Heart left ventricle (tissue), 16 donors: ENCODE measurements at regions not wholly inside any gene's neighbourhood (a gene's known extent, or its start where the extent isn't known, plus 50 kb on each side); places are given as distances from the start of the nearest gene placed in this dataset.

Experiments used
- ATAC-seq, 4 donors: fragments of 200-7000 bp; cut with Tn5 transposase; one replicate each; pipeline ENCODE4 v1.9.1; 2020 to 2022; ENCODE audit warnings: moderate library complexity in 4 of 4, mild to moderate bottlenecking in 3 of 4, moderate number of reproducible peaks in 1 of 4
- DNase-seq, 5 donors: peaks; one replicate each; pipeline ENCODE4 v3.0.0-alpha.2; 2020
- H3K27ac ChIP-seq, 12 donors: fragments of 200-600 bp; sonication (generic) in 4 of 12; one replicate each; pipeline versions ENCODE4 v1.5.0 to v1.8.0; 2016 to 2022; ENCODE audit warnings: mild to moderate bottlenecking in 2 of 12
- H3K27me3 ChIP-seq, 9 donors: fragments of 200-600 bp; sonication (generic) in 2 of 9; one replicate each; pipeline versions ENCODE4 v1.5.1 to v1.8.0; 2016 to 2022; ENCODE audit warnings: mild to moderate bottlenecking in 3 of 9
- H3K36me3 ChIP-seq, 9 donors: fragments of 200-600 bp; sonication (generic) in 2 of 9; one replicate each; pipeline versions ENCODE4 v1.5.0 to v1.8.0; 2018 to 2022; ENCODE audit warnings: mild to moderate bottlenecking in 2 of 9
- H3K4me1 ChIP-seq, 12 donors: fragments of 200-600 bp; sonication (generic) in 4 of 12; one replicate each; pipeline versions ENCODE4 v1.5.0 to v1.8.0; 2016 to 2022; ENCODE audit warnings: mild to moderate bottlenecking in 3 of 12
- H3K4me3 ChIP-seq, 12 donors: fragments of 200-600 bp; sonication (generic) in 4 of 12; one replicate each; pipeline versions ENCODE4 v1.5.0 to v1.8.0; 2017 to 2022; ENCODE audit warnings: mild to moderate bottlenecking in 9 of 12, moderate library complexity in 4 of 12
- H3K9me3 ChIP-seq, 12 donors: fragments of 200-600 bp; sonication (generic) in 4 of 12; one replicate each; pipeline versions ENCODE4 v1.5.0 to v1.8.0; 2016 to 2022; ENCODE audit warnings: mild to moderate bottlenecking in 1 of 12
- POLR2A ChIP-seq, 2 donors: fragments of 450-650 bp; IDR thresholded peaks; one replicate each; pipeline ENCODE4 v1.6.1; 2017; ENCODE audit warnings: antibody characterized with exemption in 2 of 2, mild to moderate bottlenecking in 2 of 2, moderate library complexity in 2 of 2
- WGBS, 4 donors: extraction: QIAGEN DNeasy Blood & Tissue Kit in 2 of 4; methylation state at CpG; one replicate each; pipeline versions ENCODE4 v1.1.5 to v1.1.7; 2013 to 2018; 5-methylcytosine and 5-hydroxymethylcytosine counted together
- intact Hi-C, 10 donors: fragments of 100-400 bp; cut with DNase I; formaldehyde crosslinking; loops; one replicate each; pipeline versions ENCODE4 v1.11.1 to v1.14.2; 2022
- TF ChIP-seq, protein P1 (sequence below), 12 donors: fragments of 200-600 bp; sonication (generic) in 4 of 12; IDR thresholded peaks; one replicate each; pipeline versions ENCODE4 v1.5.0 to v1.8.0; 2018 to 2022; ENCODE audit warnings: antibody characterized with exemption in 12 of 12, mild to moderate bottlenecking in 5 of 12
- donor health status: ischemic (EF 13 %, LVEDD 7.1; RV severe dilation, severe dysfunction).
- donor health status: healthy with polysubstance abuse.
- donor health status: DM: no; HTN: yes; CAD: no.
- donor health status: DM: no; HTN: no; CAD: no.
- donor health status: ischemic (EF 25% LVEDD 6.9; RV normal size, moderate dysfunction).
- donor health status: ischemic (EF 25% LVEDD 5.7; RV mildly dilated, moderate dysfunction).
- donor health status: healthy.
- donor health status: DM: yes; HTN: yes; CAD: no.
- donor health status: ischemic (EF 35%, LVEDD 5.7; RV mildly dilated, moderate dysfunction).
- donor health status: nonischemic (EF 11% LVEDD 7.7; RV severe dilation, severe dysfunction).
- donor health status: DM: yes; HTN: yes; CAD: no.
- donor health status: PGD.
- donor health status: ischemic (EF 29% LVEDD 5.4; RV normal size, mild dysfunction).
- donor health status: nonischemic (EF 23%, LVEDD 6.1; RV moderate dilation, normal function).

DNA sequence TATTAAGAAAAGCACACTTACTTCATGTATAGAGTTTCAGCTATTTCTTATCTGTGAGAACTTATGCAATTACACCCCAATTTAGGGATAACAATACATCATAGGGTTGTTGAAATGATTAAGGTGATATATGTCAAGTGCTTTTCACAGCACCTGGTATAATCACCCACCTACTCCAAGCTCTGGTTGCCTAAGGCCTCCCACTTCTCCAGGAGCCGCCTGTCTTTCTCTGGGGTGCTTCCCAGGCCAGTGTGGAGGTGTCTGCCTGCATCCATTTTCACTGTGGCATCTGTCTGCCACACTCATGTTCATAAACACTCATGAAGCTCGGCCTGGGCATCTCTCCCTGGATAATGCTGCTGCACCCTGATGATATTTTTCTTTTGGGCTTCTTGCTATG is 250.3 kb downstream of the STK31 start:
- H3K27me3 ChIP-seq, result no peaks in the 10 kb centered on the region
- DNase-seq, result no peak
- H3K27ac ChIP-seq, result no peak overlapping the region
- no peaks in the 10 kb centered on the region for H3K36me3 ChIP-seq
- TF ChIP-seq, protein P1, sequence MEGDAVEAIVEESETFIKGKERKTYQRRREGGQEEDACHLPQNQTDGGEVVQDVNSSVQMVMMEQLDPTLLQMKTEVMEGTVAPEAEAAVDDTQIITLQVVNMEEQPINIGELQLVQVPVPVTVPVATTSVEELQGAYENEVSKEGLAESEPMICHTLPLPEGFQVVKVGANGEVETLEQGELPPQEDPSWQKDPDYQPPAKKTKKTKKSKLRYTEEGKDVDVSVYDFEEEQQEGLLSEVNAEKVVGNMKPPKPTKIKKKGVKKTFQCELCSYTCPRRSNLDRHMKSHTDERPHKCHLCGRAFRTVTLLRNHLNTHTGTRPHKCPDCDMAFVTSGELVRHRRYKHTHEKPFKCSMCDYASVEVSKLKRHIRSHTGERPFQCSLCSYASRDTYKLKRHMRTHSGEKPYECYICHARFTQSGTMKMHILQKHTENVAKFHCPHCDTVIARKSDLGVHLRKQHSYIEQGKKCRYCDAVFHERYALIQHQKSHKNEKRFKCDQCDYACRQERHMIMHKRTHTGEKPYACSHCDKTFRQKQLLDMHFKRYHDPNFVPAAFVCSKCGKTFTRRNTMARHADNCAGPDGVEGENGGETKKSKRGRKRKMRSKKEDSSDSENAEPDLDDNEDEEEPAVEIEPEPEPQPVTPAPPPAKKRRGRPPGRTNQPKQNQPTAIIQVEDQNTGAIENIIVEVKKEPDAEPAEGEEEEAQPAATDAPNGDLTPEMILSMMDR (IDR thresholded peaks at IDR 0.05), result no peak
- no peak for TF ChIP-seq POLR2A (IDR thresholded peaks at IDR 0.05)
- 50 to 61% (median 56%) methylated on average over 2 of the region's 2 CpGs for WGBS, 4 donors
- intact Hi-C loops, result no loop called here
- no peak for ATAC-seq
- no peaks in the 10 kb centered on the region for H3K4me1 ChIP-seq
- peaks cover 0 to 3% (median 0%) of the 10 kb centered on the region in 12 donors for H3K9me3 ChIP-seq
- no peak overlapping the region for H3K4me3 ChIP-seq

DNA sequence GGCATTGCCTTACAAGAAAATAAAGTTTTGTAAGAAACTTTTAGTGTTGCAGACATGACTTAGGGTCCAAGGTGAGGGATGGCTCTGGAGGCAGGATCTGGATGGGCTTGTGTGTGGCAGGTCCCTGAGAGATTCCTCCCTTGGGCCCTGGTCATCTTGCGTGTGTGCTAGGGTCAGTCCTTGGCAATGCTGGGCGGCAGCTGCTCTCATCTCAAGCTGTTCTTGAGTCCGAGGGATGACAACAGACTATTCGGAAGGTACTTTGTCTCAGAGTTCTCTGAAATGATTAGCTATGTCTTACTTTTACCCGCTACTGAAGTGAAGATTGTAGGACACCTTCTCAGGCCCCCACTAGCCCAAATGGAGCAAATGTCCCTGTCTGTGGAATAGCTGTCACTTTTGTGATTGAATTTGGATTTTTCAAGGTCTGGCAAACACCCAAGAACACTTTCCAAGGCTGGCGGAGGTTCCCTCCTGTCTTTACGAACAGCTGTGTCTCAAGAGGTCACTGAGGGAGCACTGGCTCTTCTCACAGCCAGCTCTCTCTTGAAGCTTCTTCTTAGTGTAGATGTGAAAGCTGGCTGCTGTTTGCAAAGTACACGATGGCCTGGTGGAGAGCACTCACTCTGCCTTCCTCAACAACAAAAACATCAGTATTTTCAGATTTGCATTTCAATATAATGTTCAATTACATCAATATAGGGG is 253.6 kb downstream of the STK31 start:
- no peak overlapping the region for H3K27ac ChIP-seq
- intact Hi-C loops, result no loop called here
- WGBS, 4 donors, result 56 to 66% (median 61%) methylated on average over 8 of the region's 8 CpGs
- H3K4me3 ChIP-seq, result no peak overlapping the region
- DNase-seq (no peak), ATAC-seq (no peak)
- no peaks in the 10 kb centered on the region for H3K4me1 ChIP-seq
- H3K27me3 ChIP-seq, result no peaks in the 10 kb centered on the region
- H3K36me3 ChIP-seq, result no peaks in the 10 kb centered on the region
- no peak for TF ChIP-seq POLR2A (IDR thresholded peaks at IDR 0.05)
- TF ChIP-seq, protein P1 (IDR thresholded peaks at IDR 0.05), result no peak
- H3K9me3 ChIP-seq, result no peaks in the 10 kb centered on the region

DNA sequence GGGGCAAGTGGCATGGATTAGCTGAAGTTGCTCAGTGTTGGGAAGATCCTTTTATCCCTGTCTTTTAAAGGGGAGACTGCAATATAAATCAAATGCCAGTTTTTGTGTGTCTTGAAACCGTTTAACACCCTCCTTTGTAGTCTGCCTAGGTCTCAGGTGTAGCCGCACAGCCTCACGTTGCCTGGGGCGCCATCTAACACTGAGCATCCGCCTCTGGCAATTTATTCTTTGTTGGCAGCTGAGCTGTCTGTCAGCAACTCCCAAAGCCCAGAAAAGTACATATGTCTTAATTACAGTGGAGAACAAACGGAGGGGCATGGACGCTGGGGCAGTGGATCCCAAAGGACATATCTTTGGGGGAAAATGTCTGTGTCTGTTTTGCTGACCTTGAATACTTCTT is 254.7 kb downstream of the STK31 start:
- no peak overlapping the region for H3K27ac ChIP-seq
- no peak for ATAC-seq
- no peak for DNase-seq
- H3K4me3 ChIP-seq, result no peak overlapping the region
- no peaks in the 10 kb centered on the region for H3K4me1 ChIP-seq
- intact Hi-C loops, result no loop called here
- H3K36me3 ChIP-seq, result no peaks in the 10 kb centered on the region
- no peaks in the 10 kb centered on the region for H3K9me3 ChIP-seq
- no peaks in the 10 kb centered on the region for H3K27me3 ChIP-seq
- WGBS, 4 donors, result 77 to 86% (median 82%) methylated on average over 7 of the region's 7 CpGs
- TF ChIP-seq, protein P1 (IDR thresholded peaks at IDR 0.05), result no peak
- TF ChIP-seq POLR2A (IDR thresholded peaks at IDR 0.05), result no peak

DNA sequence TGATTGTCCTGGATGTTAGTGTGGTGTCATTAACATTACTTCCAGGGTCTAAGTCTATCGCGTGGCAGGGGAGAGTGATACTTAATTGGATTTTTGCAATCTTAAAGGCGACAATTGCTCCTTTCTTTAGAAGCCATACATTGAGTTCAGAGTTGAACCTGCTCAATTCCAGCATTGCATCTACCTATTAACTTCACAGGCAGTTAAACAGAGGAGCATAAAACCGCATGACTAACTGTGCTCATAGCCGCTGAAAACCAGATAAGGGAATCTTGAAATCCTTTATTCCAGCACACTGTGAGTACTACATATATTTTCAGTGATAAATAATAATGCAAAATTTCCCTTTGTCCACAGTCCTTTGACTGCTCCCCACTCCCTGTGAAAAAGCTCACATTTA is 255.3 kb downstream of the STK31 start:
- H3K9me3 ChIP-seq, result no peaks in the 10 kb centered on the region
- no peak overlapping the region for H3K27ac ChIP-seq
- DNase-seq, result no peak
- intact Hi-C loops, result no loop called here
- H3K4me3 ChIP-seq, result no peak overlapping the region
- H3K4me1 ChIP-seq, result no peaks in the 10 kb centered on the region
- no peaks in the 10 kb centered on the region for H3K36me3 ChIP-seq
- no peaks in the 10 kb centered on the region for H3K27me3 ChIP-seq
- TF ChIP-seq, protein P1 (IDR thresholded peaks at IDR 0.05), result no peak
- no peak for TF ChIP-seq POLR2A (IDR thresholded peaks at IDR 0.05)
- 83 to 90% (median 87%) methylated on average over 5 of the region's 5 CpGs for WGBS, 4 donors
- ATAC-seq, result no peak
